ENCODE measurements at regions not wholly inside any gene's neighbourhood (a gene's known extent, or its start where the extent isn't known, plus 50 kb on each side); places are given as distances from the start of the nearest gene placed in this dataset.

DNA sequence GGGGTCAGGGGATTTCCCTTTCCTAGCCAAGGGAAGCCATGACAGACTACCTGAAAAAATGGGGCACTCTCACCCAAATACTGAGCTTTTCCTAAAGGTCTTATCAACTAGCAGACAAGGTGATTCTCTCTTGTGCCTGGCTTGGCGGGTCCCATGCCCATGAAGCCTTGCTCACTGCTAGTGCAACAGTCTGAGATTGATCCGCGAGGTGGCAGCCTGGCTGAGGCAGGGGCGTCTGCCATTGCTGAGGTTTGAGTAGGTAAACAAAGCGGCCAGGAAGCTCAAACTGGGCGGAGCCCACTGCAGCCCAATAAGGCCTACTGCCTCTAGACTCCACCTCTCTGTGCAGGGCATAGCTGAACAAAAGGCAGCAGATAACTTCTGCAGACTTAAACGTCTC, 152.6 kb upstream of the PMFBP1 start:
- in situ Hi-C loops (cut with HindIII; ENCODE audit: low pct_ligation_motif_present, low pct_unique_long_range_greater_than_20kb, low sequenced_read_pairs): no loop called here
- no peak for DNase-seq

- in situ Hi-C loops (cut with HindIII; ENCODE audit: low pct_ligation_motif_present, low pct_unique_long_range_greater_than_20kb, low sequenced_read_pairs): no loop called here
- no peak for DNase-seq
Observed at GRCh38 chr16:72317446-72317845, 145.5 kb upstream of the PMFBP1 start.

- no peak for DNase-seq
- in situ Hi-C loops (cut with HindIII; ENCODE audit: low pct_ligation_motif_present, low pct_unique_long_range_greater_than_20kb, low sequenced_read_pairs): no loop called here
Observed at GRCh38 chr16:72313903-72314302, 141.9 kb upstream of the PMFBP1 start.

- in situ Hi-C loops (cut with HindIII; ENCODE audit: low pct_ligation_motif_present, low pct_unique_long_range_greater_than_20kb, low sequenced_read_pairs): no loop called here
- DNase-seq: no peak
Observed at GRCh38 chr16:72312828-72313227, 140.9 kb upstream of the PMFBP1 start.

GRCh38 chr16:72311426-72311825, 139.5 kb upstream of the PMFBP1 start:
- in situ Hi-C loops (cut with HindIII; ENCODE audit: low pct_ligation_motif_present, low pct_unique_long_range_greater_than_20kb, low sequenced_read_pairs): no loop called here
- peak; percentile 4 for DNase-seq

GRCh38 chr16:72309001-72309400, 137.0 kb upstream of the PMFBP1 start:
- DNase-seq: no peak
- in situ Hi-C loops (cut with HindIII; ENCODE audit: low pct_ligation_motif_present, low pct_unique_long_range_greater_than_20kb, low sequenced_read_pairs): no loop called here

DNA sequence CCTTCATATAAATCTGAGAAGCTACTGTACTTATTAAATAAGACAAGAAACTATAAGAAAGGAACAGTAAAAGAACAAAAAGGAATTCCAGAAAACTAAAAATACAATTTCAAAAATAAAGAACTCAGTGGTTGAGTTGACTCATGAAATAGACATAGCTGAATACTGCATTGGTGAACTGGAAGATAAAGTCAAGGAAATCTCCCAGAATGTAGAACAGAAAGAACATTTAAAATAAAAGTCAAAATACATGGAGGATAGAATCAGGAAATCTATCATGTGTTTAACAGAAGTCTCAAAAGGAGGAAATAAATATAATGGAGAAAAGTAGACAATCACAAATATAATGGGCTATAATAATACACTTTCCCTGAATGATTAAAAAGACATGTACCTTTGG, 136.4 kb upstream of the PMFBP1 start:
- in situ Hi-C loops (cut with HindIII; ENCODE audit: low pct_ligation_motif_present, low pct_unique_long_range_greater_than_20kb, low sequenced_read_pairs): no loop called here
- no peak for DNase-seq

DNA sequence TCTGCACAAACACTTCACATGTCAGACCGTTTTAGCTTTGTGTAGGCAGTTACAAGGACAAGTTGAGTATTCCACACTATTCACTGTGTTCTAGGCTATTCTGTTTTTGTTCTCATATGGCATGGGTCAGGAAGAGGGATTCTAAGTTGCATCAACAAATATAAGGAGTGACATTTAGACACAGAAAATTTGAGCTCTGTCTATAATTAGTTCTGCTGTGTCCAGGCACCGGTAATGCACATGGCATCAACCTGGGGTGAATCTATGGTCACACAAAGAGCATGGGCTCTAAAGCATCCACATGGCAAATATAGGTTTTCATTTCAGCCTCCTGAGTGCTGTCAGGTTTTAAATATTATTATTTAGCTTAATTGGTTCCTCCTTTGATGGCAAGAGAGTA, 130.4 kb upstream of the PMFBP1 start:
- in situ Hi-C loops (cut with HindIII; ENCODE audit: low pct_ligation_motif_present, low pct_unique_long_range_greater_than_20kb, low sequenced_read_pairs): no loop called here
- no peak for DNase-seq

DNA sequence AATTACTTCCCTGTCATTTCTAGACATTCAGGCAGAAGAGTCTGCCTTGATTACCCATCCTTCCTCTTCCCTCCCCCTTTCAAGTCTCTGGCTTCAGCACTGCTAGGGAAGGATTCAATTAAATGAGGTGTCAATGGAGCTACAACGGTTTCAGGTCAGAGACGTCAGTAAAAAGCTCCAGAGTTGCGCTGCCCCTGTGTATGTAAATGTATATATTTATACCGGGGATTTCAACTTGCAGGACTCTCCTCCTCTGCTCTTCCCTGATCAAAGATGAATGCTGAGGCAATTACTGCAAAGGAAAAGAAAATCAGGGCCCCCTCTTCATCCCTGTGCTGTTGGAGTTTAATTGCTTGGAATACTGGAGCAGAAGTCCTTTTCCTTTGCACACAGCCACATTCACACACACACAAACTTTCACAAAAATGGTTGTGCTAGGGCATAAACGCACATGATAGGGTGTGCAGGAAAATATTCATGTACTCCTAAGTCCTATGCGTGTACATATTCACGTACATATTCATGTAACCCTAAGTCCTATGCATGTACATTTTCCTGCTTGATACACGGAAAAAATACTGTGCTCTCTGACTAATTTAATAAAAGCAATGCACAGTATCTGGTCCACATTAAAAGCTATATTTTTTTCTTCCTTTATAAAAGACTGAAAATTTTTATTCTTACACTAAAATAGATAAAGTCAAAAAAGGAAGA, 129.7 kb upstream of the PMFBP1 start:
- in situ Hi-C loops (cut with HindIII; ENCODE audit: low pct_ligation_motif_present, low pct_unique_long_range_greater_than_20kb, low sequenced_read_pairs): no loop called here
- DNase-seq: no peak

DNA sequence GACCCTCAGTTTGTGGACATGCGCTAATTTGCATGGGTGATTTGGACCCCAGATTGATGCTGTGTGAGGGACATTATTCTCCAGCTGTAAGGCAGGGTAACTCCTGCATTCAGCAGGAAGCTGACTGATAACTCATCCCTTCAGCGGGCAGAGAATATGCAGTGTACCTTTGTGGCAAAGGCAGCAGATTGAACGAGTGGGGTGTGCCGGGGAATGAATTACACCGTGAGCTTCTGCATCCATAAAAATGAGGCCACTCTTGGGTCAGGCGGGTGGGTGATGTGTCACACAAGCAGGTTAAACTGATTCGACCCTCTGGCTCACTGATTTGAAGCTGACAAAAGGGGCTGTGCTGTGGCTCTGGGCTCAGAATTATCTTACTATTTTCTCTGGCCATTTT, 128.9 kb upstream of the PMFBP1 start:
- in situ Hi-C loops (cut with HindIII; ENCODE audit: low pct_ligation_motif_present, low pct_unique_long_range_greater_than_20kb, low sequenced_read_pairs): no loop called here
- no peak for DNase-seq

- no peak for DNase-seq
- in situ Hi-C loops (cut with HindIII; ENCODE audit: low pct_ligation_motif_present, low pct_unique_long_range_greater_than_20kb, low sequenced_read_pairs): no loop called here
Observed at GRCh38 chr16:72299684-72300243, 127.8 kb upstream of the PMFBP1 start.

- no peak for DNase-seq
- in situ Hi-C loops (cut with HindIII; ENCODE audit: low pct_ligation_motif_present, low pct_unique_long_range_greater_than_20kb, low sequenced_read_pairs): no loop called here
Observed at GRCh38 chr16:72298961-72299360, 127.0 kb upstream of the PMFBP1 start.

- in situ Hi-C loops (cut with HindIII; ENCODE audit: low pct_ligation_motif_present, low pct_unique_long_range_greater_than_20kb, low sequenced_read_pairs): no loop called here
- DNase-seq: no peak
Observed at GRCh38 chr16:72295914-72296313, 124.0 kb upstream of the PMFBP1 start.

DNA sequence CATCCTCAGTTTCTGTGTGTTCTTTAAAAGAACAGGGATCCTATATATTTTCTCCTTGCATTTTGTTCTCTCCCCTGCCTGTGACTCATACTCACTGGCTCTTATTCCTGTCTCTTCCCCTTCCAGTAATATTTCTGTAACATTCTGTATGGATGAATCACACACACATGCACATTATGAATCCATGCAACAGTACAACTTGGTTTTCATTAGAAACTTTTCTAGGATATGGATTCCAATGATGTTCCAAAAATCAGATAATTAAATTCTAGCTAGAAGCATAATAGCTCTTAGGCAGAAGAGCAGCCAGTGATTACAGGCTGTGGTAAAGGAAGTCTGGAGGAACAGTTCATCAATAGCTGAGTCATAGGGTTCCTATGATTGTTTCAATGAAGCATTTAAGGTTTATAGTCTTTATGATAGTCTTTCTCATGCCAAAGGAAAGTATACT, 119.6 kb upstream of the PMFBP1 start:
- in situ Hi-C loops (cut with HindIII; ENCODE audit: low pct_ligation_motif_present, low pct_unique_long_range_greater_than_20kb, low sequenced_read_pairs): no loop called here
- peak; percentile 86 for DNase-seq

- DNase-seq: peak; percentile 13
- in situ Hi-C loops (cut with HindIII; ENCODE audit: low pct_ligation_motif_present, low pct_unique_long_range_greater_than_20kb, low sequenced_read_pairs): no loop called here
Observed at GRCh38 chr16:72291121-72291520, 119.2 kb upstream of the PMFBP1 start.

DNA sequence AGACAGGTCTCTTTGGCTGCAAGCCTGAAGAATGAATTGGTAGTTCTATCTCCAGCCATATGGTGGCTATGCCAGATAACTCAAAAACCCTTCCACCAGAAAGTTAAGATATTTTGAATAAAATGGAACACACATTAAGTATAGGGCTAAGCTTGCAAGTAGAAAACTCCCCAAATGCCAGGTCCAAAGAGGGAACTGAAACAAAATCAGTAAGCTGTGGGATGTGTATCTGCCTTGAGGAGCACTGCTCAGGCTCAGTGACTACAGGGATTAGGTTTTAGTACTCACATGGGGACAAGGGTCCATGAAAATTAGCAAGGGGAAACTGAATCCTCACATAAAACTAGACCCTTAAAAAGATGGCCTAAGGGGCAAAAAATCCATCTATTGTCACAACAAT, 115.7 kb upstream of the PMFBP1 start:
- no peak for DNase-seq
- in situ Hi-C loops (cut with HindIII; ENCODE audit: low pct_ligation_motif_present, low pct_unique_long_range_greater_than_20kb, low sequenced_read_pairs): no loop called here

GRCh38 chr16:72286936-72287620, 115.1 kb upstream of the PMFBP1 start:
- in situ Hi-C loops (cut with HindIII; ENCODE audit: low pct_ligation_motif_present, low pct_unique_long_range_greater_than_20kb, low sequenced_read_pairs): no loop called here
- no peak for DNase-seq

DNA sequence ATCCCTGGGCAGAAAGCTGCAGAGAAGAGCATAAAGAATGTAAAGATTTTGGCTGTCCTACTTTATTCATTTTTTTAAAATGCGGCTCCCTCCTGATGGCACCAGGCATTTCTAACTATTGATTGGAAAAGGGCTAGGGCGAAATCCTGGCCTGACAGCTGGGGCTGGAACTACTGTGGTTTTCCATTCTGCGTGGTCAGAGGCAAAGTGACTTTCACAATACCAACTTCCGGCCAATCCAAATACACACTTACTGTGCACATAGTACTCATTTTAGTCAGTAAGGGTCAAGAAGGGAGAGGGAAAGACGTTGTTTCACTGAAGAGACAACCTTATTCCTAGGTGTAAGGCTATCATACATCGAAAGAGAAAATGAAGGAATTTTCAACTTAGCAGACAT, 113.8 kb upstream of the PMFBP1 start:
- DNase-seq: no peak
- in situ Hi-C loops (cut with HindIII; ENCODE audit: low pct_ligation_motif_present, low pct_unique_long_range_greater_than_20kb, low sequenced_read_pairs): no loop called here

GRCh38 chr16:72285324-72285723, 113.4 kb upstream of the PMFBP1 start:
- in situ Hi-C loops (cut with HindIII; ENCODE audit: low pct_ligation_motif_present, low pct_unique_long_range_greater_than_20kb, low sequenced_read_pairs): no loop called here

More at GRCh38 chr16:72285324-72285723, 113.4 kb upstream of the PMFBP1 start:
- DNase-seq: no peak
